ENCODE measurements at regions not wholly inside any gene's neighbourhood (a gene's known extent, or its start where the extent isn't known, plus 50 kb on each side); places are given as distances from the start of the nearest gene placed in this dataset.

DNA sequence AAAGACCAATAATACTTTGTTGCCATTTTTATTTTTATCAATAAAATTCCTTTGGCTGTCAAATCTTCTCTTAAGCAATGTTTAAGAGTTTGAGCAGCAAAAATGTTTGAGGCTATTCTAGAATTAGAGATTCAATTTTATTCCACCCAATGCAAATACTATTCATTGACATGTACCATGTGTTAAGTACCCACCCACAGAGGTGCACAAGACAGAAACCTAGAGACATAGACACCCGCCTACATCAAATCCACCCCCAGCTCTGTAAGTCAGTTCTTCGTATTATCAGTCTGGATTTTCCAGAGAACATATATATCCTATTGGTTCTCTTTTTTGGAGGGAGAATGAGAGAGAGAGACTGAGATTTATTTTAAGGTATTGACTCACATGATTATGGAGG lies 463.7 kb downstream of the EPM2A start:
- TF ChIP-seq, protein P1, sequence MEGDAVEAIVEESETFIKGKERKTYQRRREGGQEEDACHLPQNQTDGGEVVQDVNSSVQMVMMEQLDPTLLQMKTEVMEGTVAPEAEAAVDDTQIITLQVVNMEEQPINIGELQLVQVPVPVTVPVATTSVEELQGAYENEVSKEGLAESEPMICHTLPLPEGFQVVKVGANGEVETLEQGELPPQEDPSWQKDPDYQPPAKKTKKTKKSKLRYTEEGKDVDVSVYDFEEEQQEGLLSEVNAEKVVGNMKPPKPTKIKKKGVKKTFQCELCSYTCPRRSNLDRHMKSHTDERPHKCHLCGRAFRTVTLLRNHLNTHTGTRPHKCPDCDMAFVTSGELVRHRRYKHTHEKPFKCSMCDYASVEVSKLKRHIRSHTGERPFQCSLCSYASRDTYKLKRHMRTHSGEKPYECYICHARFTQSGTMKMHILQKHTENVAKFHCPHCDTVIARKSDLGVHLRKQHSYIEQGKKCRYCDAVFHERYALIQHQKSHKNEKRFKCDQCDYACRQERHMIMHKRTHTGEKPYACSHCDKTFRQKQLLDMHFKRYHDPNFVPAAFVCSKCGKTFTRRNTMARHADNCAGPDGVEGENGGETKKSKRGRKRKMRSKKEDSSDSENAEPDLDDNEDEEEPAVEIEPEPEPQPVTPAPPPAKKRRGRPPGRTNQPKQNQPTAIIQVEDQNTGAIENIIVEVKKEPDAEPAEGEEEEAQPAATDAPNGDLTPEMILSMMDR (conservative IDR thresholded peaks at IDR 0.05; ENCODE audit: low read depth, low read length), result no peak
- no peak for TF ChIP-seq EZH2 (IDR thresholded peaks at IDR 0.05; ENCODE audit: low read length, unreplicated experiment)
- no peak for TF ChIP-seq EZH2phosphoT487 (IDR thresholded peaks at IDR 0.05; ENCODE audit: borderline replicate concordance, low read length)

Measured in PC-3 (cell line).